Duodenal mucosa (tissue), 2 donors: ENCODE measurements at regions not wholly inside any gene's neighbourhood (a gene's known extent, or its start where the extent isn't known, plus 50 kb on each side); places are given as distances from the start of the nearest gene placed in this dataset.

Experiments used
- H3K27ac ChIP-seq: one replicate; pipeline ENCODE4 v1.7.0; 2013; ENCODE audit warnings: low read depth, low read length
- H3K27me3 ChIP-seq, 2 donors: one replicate each; pipeline ENCODE4 v1.7.0; 2013; ENCODE audit warnings: low read length in 2 of 2, control low read depth in 1 of 2; ENCODE audit not compliant: insufficient read depth in 2 of 2, control insufficient read depth in 1 of 2
- H3K36me3 ChIP-seq, 2 donors: one replicate each; pipeline ENCODE4 v1.7.0; 2013; ENCODE audit warnings: low read length in 2 of 2, control low read depth in 1 of 2; ENCODE audit not compliant: insufficient read depth in 2 of 2, control insufficient read depth in 1 of 2
- H3K4me1 ChIP-seq, 2 donors: one replicate each; pipeline ENCODE4 v1.7.0; 2013; ENCODE audit warnings: low read length in 2 of 2, control low read depth in 1 of 2; ENCODE audit not compliant: insufficient read depth in 2 of 2, control insufficient read depth in 1 of 2
- H3K4me3 ChIP-seq, 2 donors: one replicate each; pipeline ENCODE4 v1.7.0; 2013; ENCODE audit warnings: low read length in 2 of 2, low read depth in 1 of 2
- H3K9ac ChIP-seq, 2 donors: one replicate each; pipeline ENCODE4 v1.7.0; 2013; ENCODE audit warnings: low read length in 2 of 2, low read depth in 1 of 2
- H3K9me3 ChIP-seq, 2 donors: one replicate each; pipeline ENCODE4 v1.7.0; 2013; ENCODE audit warnings: low read length in 2 of 2, control low read depth in 1 of 2; ENCODE audit not compliant: control insufficient read depth in 1 of 2

DNA sequence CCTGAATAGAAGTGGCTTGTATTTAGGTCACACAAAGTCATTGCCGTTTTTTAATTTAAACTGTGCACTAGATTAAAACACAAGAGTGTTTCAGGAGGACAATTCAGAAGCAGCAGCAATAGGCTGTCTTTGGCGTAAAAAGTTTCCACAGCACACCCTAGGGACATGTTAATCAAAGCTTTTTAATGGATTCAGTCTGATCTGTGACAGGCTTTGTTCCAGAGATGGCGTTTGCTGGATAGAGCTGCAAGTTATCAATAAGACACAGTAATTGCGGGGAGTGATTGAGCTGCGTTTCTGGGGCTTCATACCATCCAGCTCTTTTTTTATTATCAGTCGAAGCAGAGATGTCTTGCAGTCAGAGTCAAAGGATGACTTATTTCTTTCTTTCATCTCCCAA, 300.3 kb downstream of the ZNF608 start:
- Histone ChIP-seq H3K36me3 (no peaks in the 10 kb centered on the region), H3K4me1 (no peaks in the 10 kb centered on the region), H3K9ac (no peak overlapping the region), H3K27ac (no peak overlapping the region), H3K4me3 (no peak overlapping the region), H3K27me3 (no peaks in the 10 kb centered on the region), H3K9me3 (no peaks in the 10 kb centered on the region)

GRCh38 chr5:124445070-124445619, 301.3 kb downstream of the ZNF608 start:
- no peak overlapping the region for H3K9ac ChIP-seq
- H3K4me3 ChIP-seq = no peak overlapping the region
- no peak overlapping the region for H3K27ac ChIP-seq
- no peaks in the 10 kb centered on the region for H3K9me3 ChIP-seq
- no peaks in the 10 kb centered on the region for H3K36me3 ChIP-seq
- no peaks in the 10 kb centered on the region for H3K4me1 ChIP-seq
- no peaks in the 10 kb centered on the region for H3K27me3 ChIP-seq

DNA sequence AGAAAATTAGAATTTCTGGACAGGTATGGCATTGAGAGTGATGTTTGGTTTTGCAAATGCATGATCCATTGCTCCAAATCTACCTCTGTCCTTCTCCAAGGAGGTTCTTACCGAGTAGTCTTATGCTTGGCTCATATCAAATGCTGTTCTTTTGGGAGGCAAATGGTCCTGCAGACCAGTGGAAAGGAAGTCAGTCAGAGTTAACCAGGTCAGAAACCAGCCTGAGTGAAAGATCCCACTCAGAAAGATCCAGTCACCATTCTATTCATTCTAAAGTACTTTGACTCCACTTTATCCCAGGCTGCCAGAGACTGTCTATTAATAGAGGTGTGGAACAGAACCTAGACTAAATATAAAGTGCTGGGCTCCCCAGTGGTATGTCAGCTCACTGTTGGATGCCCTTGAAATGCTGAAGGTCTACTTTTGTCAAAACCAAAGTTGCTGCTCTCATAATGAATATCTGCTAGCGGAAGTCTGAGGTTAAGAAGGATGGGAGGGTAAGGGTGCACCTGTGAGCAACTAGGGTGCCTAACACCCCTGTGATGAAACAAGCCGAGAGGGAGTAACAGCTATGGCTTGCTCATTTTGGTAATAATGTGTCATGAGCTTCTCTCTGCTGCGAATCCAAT, 302.2 kb downstream of the ZNF608 start:
- H3K4me1 ChIP-seq = no peaks in the 10 kb centered on the region
- no peak overlapping the region for H3K9ac ChIP-seq
- H3K9me3 ChIP-seq = no peaks in the 10 kb centered on the region
- H3K4me3 ChIP-seq = no peak overlapping the region
- no peak overlapping the region for H3K27ac ChIP-seq
- no peaks in the 10 kb centered on the region for H3K27me3 ChIP-seq
- H3K36me3 ChIP-seq = no peaks in the 10 kb centered on the region

DNA sequence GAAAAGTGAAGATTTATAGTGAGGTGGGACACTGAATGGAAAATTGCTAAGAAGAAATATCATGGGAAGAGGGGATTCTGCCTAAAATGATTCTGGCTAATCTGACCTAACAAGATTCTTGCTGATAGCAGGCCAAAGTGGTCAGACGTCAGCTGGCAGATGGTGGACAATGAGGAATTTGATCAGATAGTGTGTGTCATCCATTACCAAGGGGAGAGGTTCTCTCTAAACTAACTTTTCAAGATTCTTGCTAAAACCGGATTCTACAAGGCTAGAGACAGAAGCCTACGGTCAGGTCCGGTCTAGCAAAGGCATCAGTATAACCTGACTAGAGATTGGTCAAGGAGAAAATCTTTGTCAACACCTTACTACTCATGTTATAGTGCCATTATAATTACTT, 306.0 kb downstream of the ZNF608 start:
- H3K9ac ChIP-seq = no peak overlapping the region

DNA sequence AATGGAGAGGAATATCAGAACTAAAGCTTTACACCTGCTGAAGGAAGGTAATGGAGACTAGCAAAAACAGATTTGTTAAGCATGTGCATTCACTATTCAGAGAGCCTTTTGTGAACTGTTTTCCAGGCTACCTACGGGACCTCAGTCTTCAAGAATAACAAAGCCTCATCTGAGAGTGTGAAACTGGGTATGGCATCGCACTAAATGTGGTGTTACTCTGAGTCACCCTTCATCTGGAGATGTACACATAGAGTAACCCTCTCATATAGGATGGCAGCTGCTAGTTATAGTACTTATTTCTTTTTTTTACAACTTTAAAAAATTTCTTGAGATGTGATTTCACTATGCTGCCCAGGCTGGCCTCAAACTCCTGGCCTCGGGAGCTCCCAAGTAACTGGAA, 306.8 kb downstream of the ZNF608 start:
- H3K9me3 ChIP-seq = peaks cover 0 to 1% of the 10 kb centered on the region in 2 donors
- no peak overlapping the region for H3K9ac ChIP-seq
- no peak overlapping the region for H3K27ac ChIP-seq
- H3K4me1 ChIP-seq = no peaks in the 10 kb centered on the region
- H3K27me3 ChIP-seq = no peaks in the 10 kb centered on the region
- H3K36me3 ChIP-seq = no peaks in the 10 kb centered on the region
- H3K4me3 ChIP-seq = no peak overlapping the region

More for the DNA sequence above, 306.0 kb downstream of the ZNF608 start:
- Histone ChIP-seq H3K4me3 (no peak overlapping the region), H3K27me3 (no peaks in the 10 kb centered on the region), H3K4me1 (no peaks in the 10 kb centered on the region), H3K9me3 (peaks cover 0 to 1% of the 10 kb centered on the region in 2 donors), H3K36me3 (no peaks in the 10 kb centered on the region), H3K27ac (no peak overlapping the region)

DNA sequence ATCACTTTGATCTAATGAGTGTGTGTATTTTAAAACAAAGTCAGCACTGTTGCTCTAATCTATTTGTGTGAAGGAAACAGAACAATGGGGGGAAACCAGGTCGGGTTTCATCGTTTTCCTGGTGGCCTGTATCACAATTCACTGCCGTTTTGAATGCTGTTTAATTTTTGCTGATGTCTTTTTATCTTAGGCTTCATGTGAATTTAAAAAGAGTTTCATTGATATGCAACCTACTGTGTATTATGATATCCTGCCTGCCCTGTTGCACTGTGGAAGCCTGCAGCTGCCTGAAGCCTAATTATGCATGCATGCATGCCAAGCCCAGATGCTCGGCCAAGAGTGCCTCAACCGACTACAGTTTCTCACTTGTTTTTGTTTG, 307.5 kb downstream of the ZNF608 start:
- Histone ChIP-seq H3K27me3 (no peaks in the 10 kb centered on the region), H3K4me1 (no peaks in the 10 kb centered on the region), H3K27ac (no peak overlapping the region), H3K4me3 (no peak overlapping the region), H3K9ac (no peak overlapping the region), H3K9me3 (peaks cover 1 to 4% of the 10 kb centered on the region in 2 donors), H3K36me3 (no peaks in the 10 kb centered on the region)

- no peak overlapping the region for H3K27ac ChIP-seq
- no peaks in the 10 kb centered on the region for H3K4me1 ChIP-seq
Measured at GRCh38 chr5:124438026-124438902, 308.2 kb downstream of the ZNF608 start.

GRCh38 chr5:124436294-124436693, 310.1 kb downstream of the ZNF608 start:
- Histone ChIP-seq H3K9ac (no peak overlapping the region), H3K4me3 (no peak overlapping the region), H3K27me3 (no peaks in the 10 kb centered on the region), H3K27ac (no peak overlapping the region), H3K36me3 (no peaks in the 10 kb centered on the region), H3K9me3 (peaks cover 1 to 4% of the 10 kb centered on the region in 2 donors), H3K4me1 (no peaks in the 10 kb centered on the region)

More at GRCh38 chr5:124438026-124438902, 308.2 kb downstream of the ZNF608 start:
- Histone ChIP-seq H3K4me3 (no peak overlapping the region), H3K9ac (no peak overlapping the region), H3K9me3 (peaks cover 1 to 4% of the 10 kb centered on the region in 2 donors), H3K36me3 (no peaks in the 10 kb centered on the region), H3K27me3 (no peaks in the 10 kb centered on the region)

GRCh38 chr5:124433170-124433569, 313.3 kb downstream of the ZNF608 start:
- H3K27ac ChIP-seq = no peak overlapping the region
- H3K9ac ChIP-seq = no peak overlapping the region
- no peaks in the 10 kb centered on the region for H3K4me1 ChIP-seq
- H3K27me3 ChIP-seq = no peaks in the 10 kb centered on the region
- no peak overlapping the region for H3K4me3 ChIP-seq
- H3K36me3 ChIP-seq = no peaks in the 10 kb centered on the region
- peaks cover 1 to 4% of the 10 kb centered on the region in 2 donors for H3K9me3 ChIP-seq

GRCh38 chr5:124421584-124421983, 324.9 kb downstream of the ZNF608 start:
- Histone ChIP-seq H3K9me3 (peaks cover 0 to 8% of the 10 kb centered on the region in 2 donors), H3K27me3 (no peaks in the 10 kb centered on the region), H3K9ac (no peak overlapping the region), H3K36me3 (no peaks in the 10 kb centered on the region), H3K27ac (no peak overlapping the region), H3K4me1 (no peaks in the 10 kb centered on the region), H3K4me3 (no peak overlapping the region)
